ENCODE measurements at regions not wholly inside any gene's neighbourhood (a gene's known extent, or its start where the extent isn't known, plus 50 kb on each side); places are given as distances from the start of the nearest gene placed in this dataset.

GRCh38 chr3:88824666-88825564 lies 282.5 kb upstream of the EPHA3 start:
- TF ChIP-seq CTCF (IDR thresholded peaks at IDR 0.05) (no peak), POLR2A (IDR thresholded peaks at IDR 0.05) (no peak)

Data from prostate gland (tissue), 2 donors.